Adrenal gland (tissue), 5 donors: ENCODE measurements at regions not wholly inside any gene's neighbourhood (a gene's known extent, or its start where the extent isn't known, plus 50 kb on each side); places are given as distances from the start of the nearest gene placed in this dataset.

Experiments
- POLR2A ChIP-seq, 2 donors: fragments of 450-650 bp; IDR thresholded peaks; one replicate each; pipeline ENCODE4 v1.6.1; 2017; ENCODE audit warnings: antibody characterized with exemption in 2 of 2, mild to moderate bottlenecking in 2 of 2, moderate library complexity in 1 of 2
- TF ChIP-seq, protein P1 (sequence below), 6 experiments: fragments of 450-650 bp in 4 of 6; fragments of 200-600 bp in 2 of 6; sonication (generic) in 1 of 6; IDR thresholded peaks; 1 replicate in 5 of 6; 2 replicates in 1 of 6; pipeline versions ENCODE4 v1.5.1 to v1.8.0; 2016 to 2021; ENCODE audit warnings: antibody characterized with exemption in 6 of 6, mild to moderate bottlenecking in 2 of 6, moderate library complexity in 1 of 6
- donor health status: DM: no; HTN: no; CAD: no.

DNA sequence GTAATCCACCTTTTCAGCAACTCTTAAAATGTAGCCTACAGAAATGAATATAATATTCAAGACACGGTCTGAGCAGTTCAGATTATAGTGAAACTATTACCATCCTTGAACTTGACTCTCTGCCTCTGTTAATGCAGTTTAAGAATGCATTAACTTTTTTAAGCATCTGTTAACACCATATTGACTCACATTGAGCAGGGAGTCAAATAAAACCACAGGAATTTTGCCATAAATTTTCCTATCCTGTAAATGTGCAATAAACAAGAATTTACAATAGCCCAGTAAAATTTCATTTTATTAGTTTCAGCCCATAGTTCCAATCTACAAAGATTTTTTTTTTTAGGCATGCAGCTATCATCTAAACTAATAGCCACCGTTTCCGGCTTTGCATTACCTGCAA, 239.2 kb upstream of the DEFB112 start:
- TF ChIP-seq, protein P1, sequence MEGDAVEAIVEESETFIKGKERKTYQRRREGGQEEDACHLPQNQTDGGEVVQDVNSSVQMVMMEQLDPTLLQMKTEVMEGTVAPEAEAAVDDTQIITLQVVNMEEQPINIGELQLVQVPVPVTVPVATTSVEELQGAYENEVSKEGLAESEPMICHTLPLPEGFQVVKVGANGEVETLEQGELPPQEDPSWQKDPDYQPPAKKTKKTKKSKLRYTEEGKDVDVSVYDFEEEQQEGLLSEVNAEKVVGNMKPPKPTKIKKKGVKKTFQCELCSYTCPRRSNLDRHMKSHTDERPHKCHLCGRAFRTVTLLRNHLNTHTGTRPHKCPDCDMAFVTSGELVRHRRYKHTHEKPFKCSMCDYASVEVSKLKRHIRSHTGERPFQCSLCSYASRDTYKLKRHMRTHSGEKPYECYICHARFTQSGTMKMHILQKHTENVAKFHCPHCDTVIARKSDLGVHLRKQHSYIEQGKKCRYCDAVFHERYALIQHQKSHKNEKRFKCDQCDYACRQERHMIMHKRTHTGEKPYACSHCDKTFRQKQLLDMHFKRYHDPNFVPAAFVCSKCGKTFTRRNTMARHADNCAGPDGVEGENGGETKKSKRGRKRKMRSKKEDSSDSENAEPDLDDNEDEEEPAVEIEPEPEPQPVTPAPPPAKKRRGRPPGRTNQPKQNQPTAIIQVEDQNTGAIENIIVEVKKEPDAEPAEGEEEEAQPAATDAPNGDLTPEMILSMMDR (IDR thresholded peaks at IDR 0.05): no peak
- no peak for TF ChIP-seq POLR2A (IDR thresholded peaks at IDR 0.05)
